A549 (cell line): ENCODE measurements at regions not wholly inside any gene's neighbourhood (a gene's known extent, or its start where the extent isn't known, plus 50 kb on each side); places are given as distances from the start of the nearest gene placed in this dataset.

Experiments used
- ATAC-seq, 2 experiments: fragments of 200-7000 bp in 1 of 2; fragments of >200 bp in 1 of 2; cut with Nextera tagmentation in 1 of 2; cut with Tn5 transposase in 1 of 2; 3 replicates each; pipeline versions ENCODE4 v1.8.0 to v1.9.1; 2018 to 2020; ENCODE audit warnings: mild to moderate bottlenecking in 1 of 2, moderate library complexity in 1 of 2
- CTCF ChIA-PET: fragments of 300-600 bp; sonication (Branson Sonifier 250); formaldehyde crosslinking; extraction: SDS; loops from one replicate; lab custom pipeline; 2021; ENCODE audit warnings: antibody characterized with exemption, inconsistent platforms; lab: Yijun Ruan, JAX
- POLR2A ChIA-PET: fragments of 350-600 bp; formaldehyde crosslinking; extraction: SDS; loops from one replicate; lab custom pipeline; 2021; ENCODE audit warnings: antibody characterized with exemption, inconsistent platforms; lab: Yijun Ruan, JAX
- DNase-seq, 2 experiments: peaks; one replicate each; pipeline versions ENCODE4 v3.0.0 to v3.0.0-alpha.2; 2011 to 2016; ENCODE audit warnings: low read depth in 1 of 2, low spot score in 1 of 2
- FAIRE-seq: peaks from 2 replicates; lab custom pipeline; 2011; peaks lifted over from hg19 to GRCh38; lab: Jason Lieb, UNC
- H3K27ac ChIP-seq, 2 experiments: fragments of >200 bp; sonication (Bioruptor Twin); formaldehyde crosslinking; 3 replicates each; pipeline ENCODE4 v1.5.1; 2016 to 2017
- H3K4me1 ChIP-seq: fragments of >200 bp; sonication (Bioruptor Twin); formaldehyde crosslinking; 3 replicates; pipeline ENCODE4 v1.6.1; 2016
- H3K4me2 ChIP-seq: fragments of >200 bp; sonication (Bioruptor Twin); formaldehyde crosslinking; 3 replicates; pipeline ENCODE4 v1.6.1; 2016
- H3K4me3 ChIP-seq: fragments of >200 bp; sonication (Bioruptor Twin); formaldehyde crosslinking; 3 replicates; pipeline ENCODE4 v1.5.1; 2016
- H3K9me3 ChIP-seq: fragments of >200 bp; sonication (Bioruptor Twin); formaldehyde crosslinking; 3 replicates; pipeline ENCODE4 v1.6.1; 2016
- CHD4 ChIP-seq: fragments of 200-600 bp; sonication (generic); IDR thresholded peaks from 2 replicates; pipeline ENCODE4 v1.6.1; 2016; ENCODE audit warnings: antibody characterized with exemption, mild to moderate bottlenecking, borderline replicate concordance
- CTCF ChIP-seq: fragments of >200 bp; sonication (Bioruptor Twin); formaldehyde crosslinking; IDR thresholded peaks from 3 replicates; pipeline ENCODE4 v1.5.1; 2016
- E2F6 ChIP-seq: IDR thresholded peaks from 2 replicates; pipeline ENCODE4 v1.6.1; 2012; ENCODE audit warnings: low read depth, borderline replicate concordance
- EP300 ChIP-seq, 2 experiments: fragments of >200 bp; sonication (Bioruptor Twin); formaldehyde crosslinking; IDR thresholded peaks; 2 replicates in 1 of 2; 3 replicates in 1 of 2; pipeline ENCODE4 v1.6.1; 2016 to 2017
- FOSB ChIP-seq: fragments of 250-450 bp; sonication (Bioruptor Pico); IDR thresholded peaks from 2 replicates; pipeline ENCODE4 v1.5.0; 2020; ENCODE audit warnings: mild to moderate bottlenecking, moderate library complexity
- GATA3 ChIP-seq: IDR thresholded peaks from 2 replicates; pipeline ENCODE4 v1.6.1; 2012; ENCODE audit warnings: borderline replicate concordance
- HOXA7 ChIP-seq: fragments of 250-450 bp; sonication (Bioruptor Pico); IDR thresholded peaks from 2 replicates; pipeline ENCODE4 v1.5.0; 2020; ENCODE audit warnings: mild to moderate bottlenecking, moderate library complexity
- HOXB13 ChIP-seq: fragments of 250-450 bp; sonication (Bioruptor Pico); IDR thresholded peaks from 2 replicates; pipeline ENCODE4 v1.5.0; 2020; ENCODE audit warnings: low read depth, mild to moderate bottlenecking, moderate library complexity
- HOXB5 ChIP-seq: fragments of 250-450 bp; sonication (Bioruptor Pico); IDR thresholded peaks from 2 replicates; pipeline ENCODE4 v1.5.0; 2020; ENCODE audit warnings: mild to moderate bottlenecking, moderate library complexity
- KDM5A ChIP-seq: fragments of 200-600 bp; sonication (generic); IDR thresholded peaks from 2 replicates; pipeline ENCODE4 v1.6.1; 2016; ENCODE audit warnings: antibody characterized with exemption, mild to moderate bottlenecking
- NPAS2 ChIP-seq: fragments of 250-450 bp; sonication (Bioruptor Pico); IDR thresholded peaks from 2 replicates; pipeline ENCODE4 v1.8.0; 2022; ENCODE audit warnings: mild to moderate bottlenecking, moderate library complexity, borderline replicate concordance
- NR3C1 ChIP-seq: fragments of >200 bp; sonication (Bioruptor Twin); formaldehyde crosslinking; IDR thresholded peaks from 3 replicates; pipeline ENCODE4 v1.6.1; 2017
- PBX3 ChIP-seq: IDR thresholded peaks from 2 replicates; pipeline ENCODE4 v1.6.1; 2012
- RARB ChIP-seq: fragments of 250-450 bp; sonication (Bioruptor Pico); IDR thresholded peaks from 2 replicates; pipeline ENCODE4 v1.8.0; 2021; ENCODE audit warnings: mild to moderate bottlenecking, moderate library complexity
- REST ChIP-seq: fragments of 200-600 bp; sonication (generic); IDR thresholded peaks from 2 replicates; pipeline ENCODE4 v1.6.1; 2016; ENCODE audit warnings: antibody characterized with exemption, mild to moderate bottlenecking, moderate library complexity
- RFX5 ChIP-seq: fragments of 450-650 bp; IDR thresholded peaks from 2 replicates; pipeline ENCODE4 v1.7.1; 2014; ENCODE audit warnings: antibody characterized with exemption, mild to moderate bottlenecking, moderate library complexity
- SMC3 ChIP-seq: fragments of >200 bp; sonication (Bioruptor Twin); formaldehyde crosslinking; IDR thresholded peaks from 3 replicates; pipeline ENCODE4 v1.6.1; 2018; ENCODE audit warnings: inconsistent platforms
- SREBF2 ChIP-seq: fragments of 450-650 bp; IDR thresholded peaks from 2 replicates; pipeline ENCODE4 v1.6.1; 2014; ENCODE audit warnings: mild to moderate bottlenecking, moderate library complexity
- USF2 ChIP-seq: fragments of 450-650 bp; IDR thresholded peaks from 2 replicates; pipeline ENCODE4 v1.6.1; 2014; ENCODE audit warnings: antibody characterized with exemption
- ZFP36 ChIP-seq: fragments of 450-650 bp; IDR thresholded peaks from 2 replicates; pipeline ENCODE4 v1.6.1; 2014; ENCODE audit warnings: borderline replicate concordance; ENCODE audit not compliant: partially characterized antibody
- WGBS: methylation state at CpG from one replicate; pipeline ENCODE4 v1.1.6; 2017; ENCODE audit errors: missing lambda C conversion rate; 5-methylcytosine and 5-hydroxymethylcytosine counted together

- H3K4me2 ChIP-seq = no peak overlapping the region
- FAIRE-seq (no peak), ATAC-seq (no peak), DNase-seq (no peak)
- no peaks in the 10 kb centered on the region for H3K9me3 ChIP-seq
- 7% methylated on average over 1 of the region's 1 CpG for WGBS
- ChIA-PET CTCF (interaction anchor here (0.6 to 1.4 kb wide), 2 partner anchors 15 to 316 kb away, joined by 3 read pairs; no protein-coding TSS in a partner anchor), POLR2A (no interaction called here)
- H3K27ac ChIP-seq = no peak overlapping the region
- no peaks in the 10 kb centered on the region for H3K4me1 ChIP-seq
- no peak overlapping the region for H3K4me3 ChIP-seq
- TF ChIP-seq NR3C1 = no peak
- no peak for TF ChIP-seq NPAS2 (CRISPR knock-in tag)
Observed at GRCh38 chr3:99218468-99218867, 317.0 kb upstream of the DCBLD2 start.

- POLR2A ChIA-PET = no interaction called here
- Histone ChIP-seq H3K4me1 (no peaks in the 10 kb centered on the region), H3K27ac (no peak overlapping the region), H3K9me3 (no peaks in the 10 kb centered on the region), H3K4me2 (no peak overlapping the region), H3K4me3 (no peak overlapping the region)
- DNase-seq (no peak), ATAC-seq (no peak), FAIRE-seq (no peak)
- TF ChIP-seq HOXB13 (CRISPR knock-in tag) = no peak
- TF ChIP-seq REST = no peak
- TF ChIP-seq RFX5 = no peak
- no peak for TF ChIP-seq SMC3
- TF ChIP-seq SREBF2 = no peak
- no peak for TF ChIP-seq GATA3
- TF ChIP-seq ZFP36 = no peak
- TF ChIP-seq EP300 (IDR thresholded peaks at IDR 0.05) = no peak
- no peak for TF ChIP-seq HOXA7 (CRISPR knock-in tag)
- TF ChIP-seq CTCF = no peak
- TF ChIP-seq USF2 = no peak
- TF ChIP-seq KDM5A = no peak
- TF ChIP-seq HOXB5 (CRISPR knock-in tag) = no peak
- 0% methylated on average over 1 of the region's 1 CpG for WGBS
- CTCF ChIA-PET = no interaction called here
Observed at GRCh38 chr3:99212969-99213368, 311.5 kb upstream of the DCBLD2 start.

GRCh38 chr3:99211309-99211708 is 309.8 kb upstream of the DCBLD2 start:
- H3K27ac ChIP-seq = no peak overlapping the region
- POLR2A ChIA-PET = no interaction called here
- no peaks in the 10 kb centered on the region for H3K4me1 ChIP-seq
- DNase-seq (no peak), ATAC-seq (no peak), FAIRE-seq (peak; percentile 18)
- H3K4me3 ChIP-seq = no peak overlapping the region
- no peak for TF ChIP-seq ZFP36
- TF ChIP-seq NR3C1 = no peak
- TF ChIP-seq E2F6 = no peak
- TF ChIP-seq SMC3 = no peak
- no peak for TF ChIP-seq FOSB (CRISPR knock-in tag)
- TF ChIP-seq RARB (CRISPR knock-in tag) = no peak
- TF ChIP-seq PBX3 = no peak
- no peak for TF ChIP-seq CHD4
- TF ChIP-seq HOXB5 (CRISPR knock-in tag) = no peak
- no peaks in the 10 kb centered on the region for H3K9me3 ChIP-seq
- CTCF ChIA-PET = no interaction called here
- no peak overlapping the region for H3K4me2 ChIP-seq
- 0% methylated on average over 2 of the region's 2 CpGs for WGBS
